ENCODE measurements at regions not wholly inside any gene's neighbourhood (a gene's known extent, or its start where the extent isn't known, plus 50 kb on each side); places are given as distances from the start of the nearest gene placed in this dataset.

DNA sequence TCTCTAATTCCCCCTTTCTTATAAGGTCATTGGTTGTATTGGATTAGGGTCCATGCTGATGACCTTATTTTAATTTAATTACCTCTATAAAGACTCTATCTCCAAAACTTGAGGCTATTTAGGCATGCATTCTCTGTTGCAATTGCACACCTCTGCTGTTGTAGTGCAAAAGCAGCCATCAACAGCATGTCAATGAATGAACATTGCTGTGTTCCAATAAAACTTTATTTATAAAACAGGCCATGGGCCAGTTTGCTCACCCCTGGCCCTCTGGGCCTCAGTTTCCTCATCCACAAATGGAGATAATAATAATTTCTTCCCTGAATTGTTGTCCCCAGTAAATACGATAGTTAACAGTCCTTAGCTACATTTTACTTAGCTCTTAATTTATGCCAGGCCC, 100.4 kb upstream of the USP24 start:
- POLR2A ChIA-PET: no interaction called here
- TF ChIP-seq, protein P1, sequence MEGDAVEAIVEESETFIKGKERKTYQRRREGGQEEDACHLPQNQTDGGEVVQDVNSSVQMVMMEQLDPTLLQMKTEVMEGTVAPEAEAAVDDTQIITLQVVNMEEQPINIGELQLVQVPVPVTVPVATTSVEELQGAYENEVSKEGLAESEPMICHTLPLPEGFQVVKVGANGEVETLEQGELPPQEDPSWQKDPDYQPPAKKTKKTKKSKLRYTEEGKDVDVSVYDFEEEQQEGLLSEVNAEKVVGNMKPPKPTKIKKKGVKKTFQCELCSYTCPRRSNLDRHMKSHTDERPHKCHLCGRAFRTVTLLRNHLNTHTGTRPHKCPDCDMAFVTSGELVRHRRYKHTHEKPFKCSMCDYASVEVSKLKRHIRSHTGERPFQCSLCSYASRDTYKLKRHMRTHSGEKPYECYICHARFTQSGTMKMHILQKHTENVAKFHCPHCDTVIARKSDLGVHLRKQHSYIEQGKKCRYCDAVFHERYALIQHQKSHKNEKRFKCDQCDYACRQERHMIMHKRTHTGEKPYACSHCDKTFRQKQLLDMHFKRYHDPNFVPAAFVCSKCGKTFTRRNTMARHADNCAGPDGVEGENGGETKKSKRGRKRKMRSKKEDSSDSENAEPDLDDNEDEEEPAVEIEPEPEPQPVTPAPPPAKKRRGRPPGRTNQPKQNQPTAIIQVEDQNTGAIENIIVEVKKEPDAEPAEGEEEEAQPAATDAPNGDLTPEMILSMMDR (IDR thresholded peaks at IDR 0.05; ENCODE audit: insufficient read depth, low read length, missing control alignments): no peak
- no peak overlapping the region for H3K4me3 ChIP-seq (ENCODE audit: low read depth, low read length)
- CTCF ChIA-PET: interaction anchor here (3.0 to 3.8 kb wide), 2 partner anchors 22 to 60 kb away, joined by 14 to 19 read pairs; no protein-coding TSS in a partner anchor
- DNase-seq (ENCODE audit: low read depth, low spot score): no peak

DNA sequence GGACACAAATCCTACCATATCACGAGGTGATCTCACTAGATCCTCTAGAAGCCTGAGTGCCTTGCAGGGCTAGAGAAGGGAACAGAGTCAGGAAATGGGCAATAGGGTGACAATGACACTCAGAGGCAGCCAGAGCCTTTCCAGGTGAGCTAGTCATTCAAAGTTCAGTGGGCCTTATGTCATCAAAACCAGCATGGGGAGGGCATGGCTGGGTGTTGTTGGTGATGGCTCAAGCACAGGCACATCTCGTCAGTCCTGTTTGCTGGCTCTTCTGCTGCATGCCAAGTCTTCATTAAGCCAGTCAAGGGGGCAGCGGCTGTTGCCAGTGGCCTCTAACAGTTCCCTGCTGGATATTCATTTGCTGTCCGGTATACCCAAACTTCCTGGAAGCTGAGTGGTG, 99.6 kb upstream of the USP24 start:
- POLR2A ChIA-PET: no interaction called here
- CTCF ChIA-PET: no interaction called here
- DNase-seq (ENCODE audit: low read depth, low spot score): no peak
- H3K4me3 ChIP-seq (ENCODE audit: low read depth, low read length): no peak overlapping the region
- TF ChIP-seq, protein P1 (IDR thresholded peaks at IDR 0.05; ENCODE audit: insufficient read depth, low read length, missing control alignments): no peak

DNA sequence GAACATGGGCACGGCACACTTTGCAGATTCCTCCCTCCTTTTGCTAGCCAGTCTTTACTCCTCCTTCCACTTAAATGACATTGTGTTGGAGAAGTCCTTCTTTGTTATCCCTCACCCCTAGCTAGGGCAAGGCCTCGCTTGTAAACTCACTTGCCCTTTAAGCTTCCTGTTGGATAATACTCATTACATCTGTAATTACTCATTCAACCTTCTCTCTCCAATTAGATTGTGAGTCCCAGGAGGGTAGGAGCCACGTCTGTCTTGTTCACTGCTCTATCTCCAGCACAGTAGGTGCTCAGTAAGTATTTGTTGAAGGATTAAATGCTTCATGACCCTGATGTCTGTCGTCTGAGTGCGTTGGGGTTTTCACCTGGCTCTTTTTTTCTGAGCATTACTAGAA, 98.7 kb upstream of the USP24 start:
- CTCF ChIA-PET: interaction anchor here (1.4 to 1.5 kb wide), 2 partner anchors 24 to 25 kb away, joined by 3 to 5 read pairs; no protein-coding TSS in a partner anchor
- H3K4me3 ChIP-seq (ENCODE audit: low read depth, low read length): no peak overlapping the region
- POLR2A ChIA-PET: no interaction called here
- DNase-seq (ENCODE audit: low read depth, low spot score): no peak
- TF ChIP-seq, protein P1 (IDR thresholded peaks at IDR 0.05; ENCODE audit: insufficient read depth, low read length, missing control alignments): no peak

DNA sequence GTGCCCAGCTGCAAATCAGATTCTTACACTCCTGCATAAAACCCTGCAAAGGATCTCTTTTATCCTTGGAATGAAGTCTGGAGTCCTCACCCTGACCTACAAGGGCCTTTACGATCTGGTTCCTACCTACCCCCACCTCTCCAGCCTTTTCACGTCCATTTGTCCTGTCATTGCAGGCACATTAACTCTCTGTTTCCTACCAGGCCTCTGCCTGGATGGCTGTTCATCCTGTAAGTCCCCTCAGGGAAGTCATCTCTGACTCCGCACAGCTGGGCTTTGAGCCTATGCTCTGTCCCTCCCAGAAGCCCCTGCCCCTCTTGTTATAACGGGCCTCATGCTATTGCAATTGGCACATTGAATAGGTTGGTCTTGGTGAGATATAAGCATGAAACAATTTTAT, 96.8 kb upstream of the USP24 start:
- CTCF ChIA-PET: interaction anchor here (1.7 kb wide), 1 partner anchor 25 kb away, joined by 5 read pairs; no protein-coding TSS in a partner anchor
- no peak overlapping the region for H3K4me3 ChIP-seq (ENCODE audit: low read depth, low read length)
- POLR2A ChIA-PET: no interaction called here
- DNase-seq (ENCODE audit: low read depth, low spot score): no peak
- TF ChIP-seq, protein P1 (IDR thresholded peaks at IDR 0.05; ENCODE audit: insufficient read depth, low read length, missing control alignments): no peak

DNA sequence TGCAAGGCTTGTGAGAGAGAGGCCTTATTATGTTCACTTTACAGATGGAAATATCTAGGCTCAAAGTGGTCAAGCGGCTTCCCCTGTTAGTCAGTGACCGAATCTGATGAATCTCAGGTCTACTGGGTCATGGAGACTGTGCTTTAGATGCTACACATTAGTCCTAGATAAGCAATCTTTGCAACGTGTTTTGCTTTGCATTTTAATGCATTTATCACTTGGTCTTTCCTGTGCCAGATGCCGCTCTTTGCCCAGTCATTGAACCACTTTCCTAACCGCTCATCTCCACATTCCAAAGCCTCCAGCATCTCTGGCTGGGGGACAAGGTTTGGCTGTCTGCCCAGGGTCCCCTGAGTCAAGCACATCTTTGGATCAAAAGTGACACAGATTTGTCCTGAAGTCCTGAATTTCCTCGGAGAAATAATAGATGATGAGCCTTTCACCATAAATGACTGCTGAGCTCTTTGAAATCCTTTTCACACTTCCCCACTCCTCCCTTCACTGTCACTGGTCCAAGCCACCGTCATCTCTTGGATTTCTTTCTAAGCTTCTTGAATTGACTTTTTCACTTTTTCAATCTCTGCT, 96.0 kb upstream of the USP24 start:
- H3K4me3 ChIP-seq (ENCODE audit: low read depth, low read length): no peak overlapping the region
- peak; percentile 3 for DNase-seq (ENCODE audit: low read depth, low spot score)
- ChIA-PET CTCF (interaction anchor here (1.7 kb wide), 1 partner anchor 26 kb away, joined by 5 read pairs; no protein-coding TSS in a partner anchor), POLR2A (no interaction called here)
- TF ChIP-seq, protein P1 (IDR thresholded peaks at IDR 0.05; ENCODE audit: insufficient read depth, low read length, missing control alignments): no peak

DNA sequence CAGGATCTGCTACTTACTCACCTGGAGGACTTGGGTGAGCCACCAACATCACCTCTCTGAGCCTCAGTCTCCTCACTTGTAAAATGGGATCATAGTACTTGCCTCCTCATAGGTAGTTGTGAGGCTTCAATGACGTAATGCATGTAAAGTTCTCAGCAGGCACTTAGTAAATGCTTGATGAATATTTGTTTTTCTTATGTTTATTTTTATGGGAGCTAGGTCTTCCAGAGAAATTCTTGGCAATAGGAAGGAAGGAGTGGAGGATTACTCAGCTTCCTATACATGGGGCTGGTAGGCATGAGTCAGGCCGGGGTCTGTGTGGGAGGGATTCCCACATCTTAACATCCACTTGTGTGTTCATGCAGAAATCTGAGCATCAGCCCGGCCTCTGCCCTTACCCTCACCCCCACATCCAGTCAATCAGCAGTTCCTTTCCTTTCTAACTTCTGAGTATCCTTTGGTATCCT, 95.4 kb upstream of the USP24 start:
- CTCF ChIA-PET: interaction anchor here (1.7 kb wide), 1 partner anchor 26 kb away, joined by 5 read pairs; no protein-coding TSS in a partner anchor
- TF ChIP-seq, protein P1 (IDR thresholded peaks at IDR 0.05; ENCODE audit: insufficient read depth, low read length, missing control alignments): no peak
- DNase-seq (ENCODE audit: low read depth, low spot score): peak; percentile 96
- POLR2A ChIA-PET: no interaction called here
- no peak overlapping the region for H3K4me3 ChIP-seq (ENCODE audit: low read depth, low read length)

All from AG04449 (cell line).